Muscle of arm (tissue), 1 donor: ENCODE measurements at regions not wholly inside any gene's neighbourhood (a gene's known extent, or its start where the extent isn't known, plus 50 kb on each side); places are given as distances from the start of the nearest gene placed in this dataset.

Experiments used
- DNase-seq: peaks from one replicate; pipeline ENCODE4 v3.0.0-alpha.2; 2013

GRCh38 chr1:22315315-22316078, 136.2 kb upstream of the ZBTB40 start:
- no peak for DNase-seq

GRCh38 chr1:22317231-22317919, 134.3 kb upstream of the ZBTB40 start:
- no peak for DNase-seq

- no peak for DNase-seq
These were observed 133.8 kb upstream of the ZBTB40 start for GRCh38 chr1:22317920-22318243.

- DNase-seq: no peak
These were observed 133.2 kb upstream of the ZBTB40 start for GRCh38 chr1:22318279-22318981.

- DNase-seq: no peak
These were observed 132.0 kb upstream of the ZBTB40 start for GRCh38 chr1:22319608-22320007.

GRCh38 chr1:22320587-22321344, 130.9 kb upstream of the ZBTB40 start:
- no peak for DNase-seq

- DNase-seq: no peak
These were observed 129.7 kb upstream of the ZBTB40 start for GRCh38 chr1:22321917-22322316.

GRCh38 chr1:22323141-22323845, 128.4 kb upstream of the ZBTB40 start:
- DNase-seq: no peak

- DNase-seq: no peak
These were observed 127.7 kb upstream of the ZBTB40 start for GRCh38 chr1:22323846-22324504.

GRCh38 chr1:22325531-22326371, 125.9 kb upstream of the ZBTB40 start:
- DNase-seq: no peak

- no peak for DNase-seq
These were observed 125.2 kb upstream of the ZBTB40 start for GRCh38 chr1:22326372-22326915.

GRCh38 chr1:22326931-22327330, 124.7 kb upstream of the ZBTB40 start:
- no peak for DNase-seq

GRCh38 chr1:22327411-22327810, 124.2 kb upstream of the ZBTB40 start:
- no peak for DNase-seq

- no peak for DNase-seq
These were observed 123.1 kb upstream of the ZBTB40 start for GRCh38 chr1:22328331-22329147.

- no peak for DNase-seq
These were observed 122.5 kb upstream of the ZBTB40 start for GRCh38 chr1:22329148-22329515.

GRCh38 chr1:22330092-22330759, 121.4 kb upstream of the ZBTB40 start:
- DNase-seq: no peak

- DNase-seq: no peak
These were observed 120.9 kb upstream of the ZBTB40 start for GRCh38 chr1:22330760-22331119.
